BJ (cell line): ENCODE measurements at regions not wholly inside any gene's neighbourhood (a gene's known extent, or its start where the extent isn't known, plus 50 kb on each side); places are given as distances from the start of the nearest gene placed in this dataset.

Source experiments
- CTCF ChIA-PET: fragments of 350-600 bp; formaldehyde crosslinking; extraction: SDS; loops from one replicate; lab custom pipeline; 2021; ENCODE audit warnings: antibody characterized with exemption, inconsistent platforms; lab: Yijun Ruan, JAX
- POLR2A ChIA-PET: fragments of 300-600 bp; sonication (Branson Sonifier 250); formaldehyde crosslinking; extraction: SDS; loops from one replicate; lab custom pipeline; 2021; ENCODE audit warnings: antibody characterized with exemption; lab: Charles Lee
- DNase-seq: peaks from one replicate; pipeline ENCODE4 v3.0.0-alpha.2; 2011; ENCODE audit warnings: low read depth
- H3K27me3 ChIP-seq: 2 replicates; pipeline ENCODE4 v1.6.0; 2011; ENCODE audit warnings: low read length; ENCODE audit not compliant: control insufficient read depth, insufficient read depth
- H3K36me3 ChIP-seq: 2 replicates; pipeline ENCODE4 v1.5.1; 2011; ENCODE audit warnings: low read length; ENCODE audit not compliant: control insufficient read depth, insufficient read depth
- H3K4me3 ChIP-seq: 2 replicates; pipeline ENCODE4 v1.5.1; 2011; ENCODE audit warnings: low read depth, mild to moderate bottlenecking, control low read depth, low read length
- CTCF ChIP-seq: IDR thresholded peaks from 2 replicates; pipeline ENCODE4 v1.5.1; 2011; ENCODE audit warnings: low read depth, mild to moderate bottlenecking, control low read depth, inconsistent platforms, low read length, moderate library complexity; ENCODE audit not compliant: insufficient read depth

GRCh38 chr9:106677374-106677773 is 185.6 kb upstream of the ZNF462 start:
- POLR2A ChIA-PET: no interaction called here
- no peaks in the 10 kb centered on the region for H3K36me3 ChIP-seq
- no peaks in the 10 kb centered on the region for H3K27me3 ChIP-seq
- H3K4me3 ChIP-seq: no peak overlapping the region
- no peak for DNase-seq
- no peak for TF ChIP-seq CTCF
- CTCF ChIA-PET: interaction anchor here (0.9 to 1.3 kb wide), 2 partner anchors 13 to 236 kb away, joined by 3 read pairs; no protein-coding TSS in a partner anchor

- TF ChIP-seq CTCF: no peak
- no peak for DNase-seq
- ChIA-PET POLR2A (no interaction called here), CTCF (interaction anchor here (1.3 kb wide), 1 partner anchor 236 kb away, joined by 3 read pairs; no protein-coding TSS in a partner anchor)
- Histone ChIP-seq H3K27me3 (no peaks in the 10 kb centered on the region), H3K36me3 (no peaks in the 10 kb centered on the region), H3K4me3 (no peak overlapping the region)
Measured at GRCh38 chr9:106677830-106678229, 185.1 kb upstream of the ZNF462 start.

- Histone ChIP-seq H3K4me3 (no peak overlapping the region), H3K36me3 (no peaks in the 10 kb centered on the region), H3K27me3 (no peaks in the 10 kb centered on the region)
- POLR2A ChIA-PET: no interaction called here
- no peak for DNase-seq
- TF ChIP-seq CTCF: no peak
- CTCF ChIA-PET: interaction anchor here (1.3 kb wide), 1 partner anchor 237 kb away, joined by 3 read pairs; no protein-coding TSS in a partner anchor
Measured at GRCh38 chr9:106678273-106678672, 184.7 kb upstream of the ZNF462 start.

GRCh38 chr9:106682420-106682819 is 180.5 kb upstream of the ZNF462 start:
- POLR2A ChIA-PET: no interaction called here
- Histone ChIP-seq H3K27me3 (no peaks in the 10 kb centered on the region), H3K4me3 (no peak overlapping the region), H3K36me3 (no peaks in the 10 kb centered on the region)
- no peak for DNase-seq
- CTCF ChIA-PET: no interaction called here
- no peak for TF ChIP-seq CTCF

GRCh38 chr9:106683454-106683853 is 179.5 kb upstream of the ZNF462 start:
- no peaks in the 10 kb centered on the region for H3K36me3 ChIP-seq
- no peak for DNase-seq
- CTCF ChIA-PET: no interaction called here
- H3K4me3 ChIP-seq: no peak overlapping the region
- H3K27me3 ChIP-seq: no peaks in the 10 kb centered on the region
- POLR2A ChIA-PET: no interaction called here
- TF ChIP-seq CTCF: no peak
